ENCODE measurements at regions not wholly inside any gene's neighbourhood (a gene's known extent, or its start where the extent isn't known, plus 50 kb on each side); places are given as distances from the start of the nearest gene placed in this dataset.

GRCh38 chr12:114238808-114239207 lies 167.1 kb downstream of the TBX5 start (continued):
- no peak for TF ChIP-seq YY1 (IDR thresholded peaks at IDR 0.05; ENCODE audit: extremely low read depth, insufficient replicate concordance, low read depth, low read length)
- no peak for TF ChIP-seq ZNF274 (IDR thresholded peaks at IDR 0.05; ENCODE audit: low read depth, low read length)
- no peak for TF ChIP-seq REST (IDR thresholded peaks at IDR 0.05; ENCODE audit: low read depth)
- no peak for TF ChIP-seq POLR2AphosphoS5 (IDR thresholded peaks at IDR 0.05; ENCODE audit: low read depth, low read length)
- TF ChIP-seq POLR2A (IDR thresholded peaks at IDR 0.05; ENCODE audit: borderline replicate concordance, extremely low read depth, insufficient read depth, insufficient read length): no peak

GRCh38 chr12:114237230-114237629 lies 168.7 kb downstream of the TBX5 start:
- Histone ChIP-seq H3K9me3 (ENCODE audit: control insufficient read depth in 1 of 2, insufficient read depth in 1 of 2, low read depth in 1 of 2, low read length in 2 of 2) (no peaks in the 10 kb centered on the region), H3K36me3 (ENCODE audit: control insufficient read depth in 1 of 2, insufficient read depth in 2 of 2, low read length in 2 of 2) (no peaks in the 10 kb centered on the region), H4K20me1 (ENCODE audit: insufficient read depth) (no peaks in the 10 kb centered on the region), H2AFZ (ENCODE audit: low read depth, low read length, poor library complexity, severe bottlenecking) (no peak overlapping the region), H3K4me3 (replicated peaks in 1 of 2; ENCODE audit: low read depth in 1 of 2, low read length in 2 of 2) (no peak overlapping the region), H3K9me2 (ENCODE audit: insufficient read depth) (no peaks in the 10 kb centered on the region), H3K4me2 (ENCODE audit: low read length) (no peak overlapping the region), H3K4me1 (ENCODE audit: control insufficient read depth in 1 of 2, insufficient read depth in 2 of 2, low read length in 2 of 2) (0 out of 4 replicates have a peak, but pooled peaks cover 0 to 4% of the 10 kb centered on the region in 2 experiments), H3K27me3 (ENCODE audit: insufficient read depth, low read length) (peaks cover 19% of the 10 kb centered on the region), H3K27ac (ENCODE audit: low read depth, low read length) (no peak overlapping the region), H3K79me2 (ENCODE audit: insufficient read depth, low read length) (no peaks in the 10 kb centered on the region), H3K9ac (ENCODE audit: low read length) (no peak overlapping the region)
- intact Hi-C loops (cut with micrococcal nuclease): no loop called here
- DNase-seq (ENCODE audit: low read depth, low spot score): no peak
- RAD21 ChIA-PET (ENCODE audit: low non-redundant PET in 1 of 2, low total read pairs in 2 of 2, uncharacterized antibody in 2 of 2, unreplicated experiment in 2 of 2): no interaction called here
- no TSS peak for BruUV-seq (replicated peaks)
- ATAC-seq: no peak
- CTCF ChIA-PET: no interaction called here
- POLR2A ChIA-PET: no interaction called here
- TF ChIP-seq ZNF274 (IDR thresholded peaks at IDR 0.05; ENCODE audit: low read depth, low read length) (no peak), REST (IDR thresholded peaks at IDR 0.05; ENCODE audit: low read depth) (no peak), ZFX (IDR thresholded peaks at IDR 0.05) (no peak), ELF1 (IDR thresholded peaks at IDR 0.05; ENCODE audit: borderline replicate concordance, low read depth) (no peak), ZBTB33 (IDR thresholded peaks at IDR 0.05; ENCODE audit: extremely low read depth, insufficient replicate concordance, low read length) (no peak), EZH2 (IDR thresholded peaks at IDR 0.05) (no peak), SIN3A (IDR thresholded peaks at IDR 0.05; ENCODE audit: low read depth) (no peak), EZH2phosphoT487 (IDR thresholded peaks at IDR 0.05; ENCODE audit: borderline replicate concordance) (no peak), SRF (IDR thresholded peaks at IDR 0.05; ENCODE audit: low read depth) (no peak), CEBPB (IDR thresholded peaks at IDR 0.05; ENCODE audit: low read depth) (no peak), SP1 (IDR thresholded peaks at IDR 0.05; ENCODE audit: low read depth) (no peak), CBX3 (IDR thresholded peaks at IDR 0.05; ENCODE audit: low read depth) (no peak), YY1 (IDR thresholded peaks at IDR 0.05; ENCODE audit: extremely low read depth, insufficient replicate concordance, low read depth, low read length) (no peak)
